GM23338 (cell line): ENCODE measurements at regions not wholly inside any gene's neighbourhood (a gene's known extent, or its start where the extent isn't known, plus 50 kb on each side); places are given as distances from the start of the nearest gene placed in this dataset.

Experiments
- ATAC-seq: fragments of 200-7000 bp; cut with Tn5 transposase; 3 replicates; pipeline ENCODE4 v1.9.1; 2020
- DNase-seq: peaks from one replicate; pipeline ENCODE4 v3.0.0-alpha.2; 2015; ENCODE audit warnings: low spot score
- H2AFZ ChIP-seq: fragments of 200-600 bp; sonication (generic); 2 replicates; pipeline ENCODE4 v1.8.0; 2016; ENCODE audit warnings: antibody characterized with exemption, mild to moderate bottlenecking, moderate library complexity
- H3F3A ChIP-seq: fragments of 200-600 bp; sonication (generic); replicated peaks from 2 replicates; pipeline ENCODE4 v1.8.0; 2017; ENCODE audit warnings: antibody characterized with exemption, mixed run types, low read depth
- H3K27ac ChIP-seq: fragments of 200-600 bp; sonication (generic); 2 replicates; pipeline ENCODE4 v1.6.1; 2016; ENCODE audit warnings: low read depth
- H3K27me3 ChIP-seq: fragments of 200-600 bp; sonication (generic); 2 replicates; pipeline ENCODE4 v1.8.0; 2016; ENCODE audit warnings: mild to moderate bottlenecking, mixed run types, moderate library complexity; ENCODE audit not compliant: insufficient read depth
- H3K36me3 ChIP-seq: fragments of 200-600 bp; sonication (generic); 2 replicates; pipeline ENCODE4 v1.8.0; 2016; ENCODE audit warnings: mild to moderate bottlenecking; ENCODE audit not compliant: insufficient read depth
- H3K4me1 ChIP-seq: fragments of 200-600 bp; sonication (generic); 2 replicates; pipeline ENCODE4 v1.8.0; 2016; ENCODE audit warnings: mild to moderate bottlenecking, moderate library complexity; ENCODE audit not compliant: insufficient read depth
- H3K4me2 ChIP-seq: fragments of 200-600 bp; sonication (generic); 2 replicates; pipeline ENCODE4 v1.7.1; 2017; ENCODE audit warnings: mixed run types
- H3K4me3 ChIP-seq: fragments of 200-600 bp; sonication (generic); 2 replicates; pipeline ENCODE4 v1.6.1; 2016; ENCODE audit warnings: mixed run types
- H3K79me2 ChIP-seq: fragments of 200-600 bp; sonication (generic); replicated peaks from 2 replicates; pipeline ENCODE4 v1.8.0; 2017; ENCODE audit warnings: mild to moderate bottlenecking; ENCODE audit not compliant: insufficient read depth
- H3K9me2 ChIP-seq: fragments of 200-600 bp; sonication (generic); 2 replicates; pipeline ENCODE4 v1.8.0; 2017; ENCODE audit not compliant: insufficient read depth
- H4K20me1 ChIP-seq: fragments of 200-600 bp; sonication (generic); replicated peaks from 2 replicates; pipeline ENCODE4 v1.8.0; 2017; ENCODE audit warnings: mild to moderate bottlenecking; ENCODE audit not compliant: insufficient read depth
- H3K27ac Mint-ChIP-seq: 2 replicates; pipeline ENCODE4 v1.8.0; 2020; ENCODE audit warnings: inconsistent platforms, mild to moderate bottlenecking, moderate library complexity, mixed read lengths
- H3K27me3 Mint-ChIP-seq: 3 replicates; pipeline ENCODE4 v1.8.0; 2022; ENCODE audit warnings: low read depth, mild to moderate bottlenecking, moderate library complexity, mixed read lengths, inconsistent platforms; ENCODE audit not compliant: insufficient read depth, poor library complexity
- H3K36me3 Mint-ChIP-seq: 3 replicates; pipeline ENCODE4 v1.8.0; 2021; ENCODE audit warnings: low read depth, mild to moderate bottlenecking, inconsistent platforms, moderate library complexity, mixed read lengths
- H3K4me1 Mint-ChIP-seq: 3 replicates; pipeline ENCODE4 v1.8.0; 2020; ENCODE audit warnings: mild to moderate bottlenecking, inconsistent platforms, mixed read lengths
- H3K4me3 Mint-ChIP-seq: 3 replicates; pipeline ENCODE4 v1.8.0; 2021; ENCODE audit warnings: moderate library complexity, mild to moderate bottlenecking, inconsistent platforms, mixed read lengths
- H3K9me3 Mint-ChIP-seq: 3 replicates; pipeline ENCODE4 v1.8.0; 2020; ENCODE audit warnings: moderate library complexity, mild to moderate bottlenecking, inconsistent platforms, mixed read lengths
- CREB1 ChIP-seq: fragments of 250-450 bp; sonication (Bioruptor Pico); IDR thresholded peaks from 2 replicates; pipeline ENCODE4 v1.5.0; 2020; ENCODE audit warnings: low read depth, mild to moderate bottlenecking, moderate library complexity
- CTCF ChIP-seq, 2 experiments: fragments of 200-600 bp in 1 of 2; sonication (generic) in 1 of 2; conservative IDR thresholded peaks; 2 replicates each; pipeline versions ENCODE4 v1.5.1 to v1.6.1; 2016 to 2017; ENCODE audit warnings: antibody characterized with exemption in 2 of 2, low read depth in 2 of 2, mild to moderate bottlenecking in 2 of 2, moderate library complexity in 1 of 2
- EZH2 ChIP-seq: fragments of 200-600 bp; sonication (generic); IDR thresholded peaks from one replicate; pipeline ENCODE4 v1.8.0; 2017; ENCODE audit warnings: antibody characterized with exemption, mild to moderate bottlenecking, low read depth; ENCODE audit not compliant: unreplicated experiment
- EZH2phosphoT487 ChIP-seq: fragments of 200-600 bp; sonication (generic); IDR thresholded peaks from one replicate; pipeline ENCODE4 v1.8.1; 2018; ENCODE audit warnings: antibody characterized with exemption; ENCODE audit not compliant: unreplicated experiment
- JUNB ChIP-seq: IDR thresholded peaks from one replicate; pipeline ENCODE4 v1.6.1; 2016; ENCODE audit warnings: antibody characterized with exemption; ENCODE audit not compliant: unreplicated experiment
- NANOG ChIP-seq: IDR thresholded peaks from 2 replicates; pipeline ENCODE4 v1.6.1; 2016; ENCODE audit warnings: antibody characterized with exemption, borderline replicate concordance
- REST ChIP-seq: IDR thresholded peaks from one replicate; pipeline ENCODE4 v1.6.1; 2018; ENCODE audit warnings: antibody characterized with exemption; ENCODE audit not compliant: unreplicated experiment
- STAT1 ChIP-seq: IDR thresholded peaks from one replicate; pipeline ENCODE4 v1.6.1; 2016; ENCODE audit warnings: antibody characterized with exemption; ENCODE audit not compliant: unreplicated experiment
- ZNF331 ChIP-seq: fragments of 250-450 bp; sonication (Bioruptor Pico); IDR thresholded peaks from 2 replicates; pipeline ENCODE4 v1.5.0; 2020; ENCODE audit warnings: low read depth, mild to moderate bottlenecking, moderate library complexity

GRCh38 chr2:16117021-16117700 is 176.8 kb downstream of the MYCN start:
- no peaks in the 10 kb centered on the region for H3K36me3 ChIP-seq
- H3K4me2 ChIP-seq: no peak overlapping the region
- no peak overlapping the region; the same call in 1 of the 2 replicates for H2AFZ ChIP-seq
- H4K20me1 ChIP-seq: no peaks in the 10 kb centered on the region
- H3F3A ChIP-seq: no peaks in the 10 kb centered on the region
- TF ChIP-seq JUNB (no peak), ZNF331 (CRISPR knock-in tag) (no peak), EZH2 (no peak), REST (no peak), EZH2phosphoT487 (no peak), CREB1 (CRISPR knock-in tag) (no peak), CTCF (conservative IDR thresholded peaks at IDR 0.05; ENCODE audit: low read depth in 2 of 2) (no peak), NANOG (no peak), STAT1 (no peak)
- H3K9me3 Mint-ChIP-seq: peaks cover 3% of the 10 kb centered on the region; the same call in 1 of the 3 replicates
- H3K79me2 ChIP-seq: no peaks in the 10 kb centered on the region
- no peak overlapping the region for H3K27ac Mint-ChIP-seq
- H3K4me3 ChIP-seq: no peak overlapping the region
- H3K4me1 Mint-ChIP-seq: peaks cover 16% of the 10 kb centered on the region
- no peak for DNase-seq
- no peak overlapping the region for H3K4me3 Mint-ChIP-seq
- no peak overlapping the region for H3K27ac ChIP-seq
- no peaks in the 10 kb centered on the region; the same call in 1 of the 2 replicates for H3K4me1 ChIP-seq
- peaks cover 2% of the 10 kb centered on the region for H3K27me3 Mint-ChIP-seq
- no peak for ATAC-seq
- H3K9me2 ChIP-seq: peaks cover 5% of the 10 kb centered on the region; the same call in 1 of the 2 replicates
- H3K27me3 ChIP-seq: no peaks in the 10 kb centered on the region
- peaks cover 7% of the 10 kb centered on the region; the same call in 1 of the 3 replicates for H3K36me3 Mint-ChIP-seq
